Activated T-cell treated with anti-CD3 and anti-CD28 coated beads, Interleukin-2, amount 50 U/mL, for 72 hours (primary cell): ENCODE measurements at regions not wholly inside any gene's neighbourhood (a gene's known extent, or its start where the extent isn't known, plus 50 kb on each side); places are given as distances from the start of the nearest gene placed in this dataset.
A peak's percentile ranks its signal among the peaks of the same experiment; 100 is the strongest.

Experiments used
- ATAC-seq, 2 donors: fragments of 150-1000 bp; cut with Tn5 transposase; replicated peaks in 1 of 2; 2 replicates each; pipeline ENCODE4 v1.10.0; 2021; ENCODE audit warnings: moderate library complexity in 2 of 2, mild to moderate bottlenecking in 1 of 2
- DNase-seq, 2 donors: peaks; one replicate each; pipeline ENCODE4 v3.0.0; 2021 to 2022; ENCODE audit warnings: mixed read lengths in 1 of 2
- H3K27ac Mint-ChIP-seq: one replicate; pipeline ENCODE4 v1.8.0; 2022; ENCODE audit warnings: mild to moderate bottlenecking, moderate library complexity, mixed read lengths
- H3K27me3 Mint-ChIP-seq: one replicate; pipeline ENCODE4 v1.8.0; 2022; ENCODE audit warnings: low read depth, mixed read lengths
- H3K36me3 Mint-ChIP-seq, 2 donors: one replicate each; pipeline ENCODE4 v1.8.0; 2022; ENCODE audit warnings: mixed read lengths in 2 of 2, mild to moderate bottlenecking in 1 of 2; ENCODE audit not compliant: insufficient read depth in 2 of 2
- H3K4me1 Mint-ChIP-seq: one replicate; pipeline ENCODE4 v1.8.0; 2022; ENCODE audit warnings: low read depth, mixed read lengths
- H3K4me3 Mint-ChIP-seq, 2 donors: one replicate each; pipeline ENCODE4 v1.8.0; 2022; ENCODE audit warnings: mild to moderate bottlenecking in 2 of 2, mixed read lengths in 2 of 2, moderate library complexity in 2 of 2
- H3K9me3 Mint-ChIP-seq, 2 donors: one replicate each; pipeline ENCODE4 v1.8.0; 2022; ENCODE audit warnings: mixed read lengths in 2 of 2

DNA sequence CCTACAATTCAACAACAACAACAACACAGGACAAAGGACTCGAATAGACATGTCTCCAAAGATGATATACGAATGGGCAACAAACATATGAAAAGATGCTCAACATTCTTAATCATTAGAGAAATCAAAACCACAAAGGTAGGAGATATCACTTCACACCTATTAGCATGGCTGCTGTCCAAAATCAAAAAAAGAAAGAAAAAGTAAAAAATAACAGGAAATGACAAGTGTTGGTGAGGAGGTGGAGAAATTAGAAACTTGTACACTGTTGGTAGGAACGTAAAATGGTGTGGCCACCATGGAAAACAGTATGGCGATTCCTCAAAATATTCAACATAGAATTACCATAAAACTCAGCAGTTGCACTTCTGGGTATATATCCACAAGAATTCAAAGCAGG is 312.3 kb upstream of the STT3B start:
- Mint-ChIP-seq H3K4me3 (peak overlapping the region in 1 of 2 donors; percentile 52), H3K36me3 (peaks cover 3 to 4% of the 10 kb centered on the region in 2 donors)

DNA sequence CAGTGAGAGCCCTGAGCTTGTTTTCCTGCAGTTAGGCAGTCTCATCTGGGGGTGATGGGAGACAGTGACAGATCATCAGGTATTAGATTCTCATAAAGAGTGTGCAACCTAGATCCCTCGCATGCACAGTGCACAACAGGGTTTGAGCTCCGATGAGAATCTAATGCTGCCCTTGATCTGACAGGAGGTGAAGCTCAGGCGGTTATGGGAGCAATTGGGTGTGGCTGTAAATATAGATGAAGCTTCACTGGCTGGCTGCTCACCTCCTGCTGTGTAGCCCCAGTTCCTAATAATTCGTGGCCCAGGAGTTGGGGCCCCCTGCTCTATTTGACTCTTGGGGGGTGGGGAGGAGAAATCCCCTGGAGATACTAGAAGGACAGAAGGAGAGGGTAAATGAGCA is 309.4 kb upstream of the STT3B start:
- Mint-ChIP-seq H3K27ac (peak overlapping the region; percentile 33), H3K4me3 (no peak overlapping the region), H3K9me3 (peaks cover 0 to 1% of the 10 kb centered on the region in 2 donors), H3K4me1 (peaks cover 83% of the 10 kb centered on the region), H3K36me3 (peaks cover 2 to 3% of the 10 kb centered on the region in 2 donors), H3K27me3 (no peaks in the 10 kb centered on the region)
- ATAC-seq: no peak
- DNase-seq: no peak

More for the DNA sequence above, 312.3 kb upstream of the STT3B start:
- no peak for DNase-seq
- peaks cover 0 to 1% of the 10 kb centered on the region in 2 donors for H3K9me3 Mint-ChIP-seq
- peak overlapping the region; percentile 87 for H3K27ac Mint-ChIP-seq
- H3K27me3 Mint-ChIP-seq: no peaks in the 10 kb centered on the region
- no peak for ATAC-seq
- H3K4me1 Mint-ChIP-seq: peaks cover 76% of the 10 kb centered on the region

DNA sequence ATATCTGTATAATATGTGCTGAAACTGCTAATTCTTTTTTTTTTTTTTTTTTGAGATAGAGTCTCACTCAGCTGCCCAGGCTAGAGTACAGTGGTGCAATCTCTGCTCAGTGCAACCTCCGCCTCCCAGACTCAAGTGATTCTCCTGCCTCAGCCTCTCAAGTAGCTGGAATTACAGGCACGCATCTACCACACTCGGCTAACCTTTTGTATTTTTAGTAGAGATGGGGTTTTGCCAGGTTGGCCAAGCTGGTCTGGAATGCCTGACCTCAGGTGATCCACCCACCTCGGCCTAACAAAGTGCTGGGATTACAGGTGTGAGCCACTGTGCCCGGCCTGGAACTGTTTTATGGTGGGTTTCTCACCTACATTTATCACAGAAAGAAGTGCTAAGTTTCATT is 307.8 kb upstream of the STT3B start:
- H3K27ac Mint-ChIP-seq: no peak overlapping the region
- DNase-seq (no peak), ATAC-seq (no peak)
- H3K27me3 Mint-ChIP-seq: no peaks in the 10 kb centered on the region
- H3K4me1 Mint-ChIP-seq: peaks cover 81% of the 10 kb centered on the region
- H3K4me3 Mint-ChIP-seq: no peak overlapping the region
- H3K36me3 Mint-ChIP-seq: peaks cover 2 to 5% of the 10 kb centered on the region in 2 donors
- peaks cover 0 to 1% of the 10 kb centered on the region in 2 donors for H3K9me3 Mint-ChIP-seq

- peak overlapping the region; percentile 22 to 27 for H3K4me3 Mint-ChIP-seq
- ATAC-seq: no peak
Measured at GRCh38 chr3:31225923-31226322, 306.8 kb upstream of the STT3B start.

DNA sequence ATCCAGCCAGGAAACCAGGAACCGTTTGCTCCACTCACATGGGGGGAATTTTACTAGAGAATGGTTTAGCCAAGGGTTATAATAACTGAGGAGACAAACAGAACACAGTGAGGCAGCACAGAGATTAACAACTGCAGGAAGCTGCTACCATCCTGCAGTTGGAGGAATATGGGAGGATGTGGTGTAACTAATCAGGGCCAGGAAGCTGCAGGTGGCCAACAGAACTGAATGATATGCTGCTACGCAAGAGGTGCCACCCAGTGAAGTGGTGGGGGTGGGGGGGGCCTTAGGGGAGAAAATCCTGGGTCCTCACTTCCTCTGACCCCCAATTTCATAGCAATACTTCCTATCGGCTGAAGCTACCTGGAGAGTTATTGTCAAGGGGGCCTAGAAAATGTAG is 306.4 kb upstream of the STT3B start:
- H3K4me1 Mint-ChIP-seq: peaks cover 82% of the 10 kb centered on the region
- H3K4me3 Mint-ChIP-seq: peak overlapping the region; percentile 22 to 50
- no peaks in the 10 kb centered on the region for H3K9me3 Mint-ChIP-seq
- DNase-seq: no peak
- no peak for ATAC-seq
- peaks cover 0 to 3% of the 10 kb centered on the region in 2 donors for H3K36me3 Mint-ChIP-seq
- peak overlapping the region; percentile 36 for H3K27ac Mint-ChIP-seq
- no peaks in the 10 kb centered on the region for H3K27me3 Mint-ChIP-seq

More at GRCh38 chr3:31225923-31226322, 306.8 kb upstream of the STT3B start:
- H3K27ac Mint-ChIP-seq: peak overlapping the region; percentile 36
- peaks cover 81% of the 10 kb centered on the region for H3K4me1 Mint-ChIP-seq
- DNase-seq: no peak
- peaks cover 0 to 3% of the 10 kb centered on the region in 2 donors for H3K36me3 Mint-ChIP-seq
- no peaks in the 10 kb centered on the region for H3K9me3 Mint-ChIP-seq
- H3K27me3 Mint-ChIP-seq: no peaks in the 10 kb centered on the region

- H3K4me3 Mint-ChIP-seq: peak overlapping the region in 1 of 2 donors; percentile 50
- peak overlapping the region; percentile 55 for H3K27ac Mint-ChIP-seq
- peaks cover 0 to 3% of the 10 kb centered on the region in 2 donors for H3K36me3 Mint-ChIP-seq
- DNase-seq (no peak), ATAC-seq (peak; percentile 51 to 53)
- H3K4me1 Mint-ChIP-seq: peaks cover 82% of the 10 kb centered on the region
- no peaks in the 10 kb centered on the region for H3K27me3 Mint-ChIP-seq
- H3K9me3 Mint-ChIP-seq: no peaks in the 10 kb centered on the region
Measured at GRCh38 chr3:31227131-31227562, 305.6 kb upstream of the STT3B start.

GRCh38 chr3:31230425-31231223 is 302.1 kb upstream of the STT3B start:
- Mint-ChIP-seq H3K27me3 (peaks cover 3% of the 10 kb centered on the region), H3K27ac (peak overlapping the region; percentile 45)

DNA sequence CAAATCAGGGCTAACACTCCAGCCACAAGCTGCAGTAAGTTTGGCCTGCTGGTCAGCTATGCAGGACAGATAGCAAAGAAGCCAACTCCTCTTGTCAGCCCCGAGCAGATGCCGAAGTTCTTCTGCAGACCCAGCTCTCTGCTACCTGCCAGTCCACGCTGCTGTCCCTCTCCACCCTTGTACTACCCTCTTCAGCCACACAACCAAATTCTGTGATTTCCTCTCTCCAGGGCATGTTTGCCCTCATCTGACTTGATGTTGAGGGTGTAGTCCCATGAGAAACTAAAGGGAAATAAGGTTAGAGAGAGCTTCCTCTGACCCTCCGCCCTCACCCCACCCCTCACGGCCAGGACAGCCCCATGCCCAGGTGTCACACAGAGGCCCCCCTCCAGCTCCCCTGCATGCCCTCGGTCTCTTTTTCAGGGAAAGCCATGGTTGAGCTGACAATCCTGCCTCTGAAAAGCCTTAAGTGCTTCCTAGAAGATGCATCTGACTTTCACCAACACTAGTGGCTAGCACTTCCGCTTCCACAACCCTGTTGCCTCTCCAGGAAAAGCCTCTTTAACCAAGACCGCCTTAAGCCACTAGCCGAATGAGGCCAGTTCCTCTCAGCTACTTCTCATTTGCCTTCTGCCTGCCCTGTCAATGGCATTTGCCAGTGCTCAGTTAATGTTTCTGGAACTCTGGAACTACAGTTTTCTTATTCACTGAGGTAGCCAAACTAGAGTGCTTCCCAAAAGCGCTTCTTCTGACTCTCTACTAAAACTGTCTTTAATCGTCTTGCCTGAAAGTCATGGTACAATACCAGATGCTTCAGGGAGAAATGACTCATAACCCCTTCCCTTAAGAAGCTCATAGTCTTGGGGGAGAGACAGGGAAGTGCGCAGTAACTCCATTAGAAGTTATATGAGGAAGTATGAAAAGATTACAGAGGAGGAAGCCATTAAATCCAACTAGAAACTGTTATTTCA is 300.4 kb upstream of the STT3B start:
- peaks cover 6% of the 10 kb centered on the region for H3K27me3 Mint-ChIP-seq
- H3K4me1 Mint-ChIP-seq: peaks cover 64% of the 10 kb centered on the region
- peak overlapping the region in 1 of 2 donors; percentile 42 for H3K4me3 Mint-ChIP-seq
- ATAC-seq: no peak
- no peak for DNase-seq
- H3K27ac Mint-ChIP-seq: no peak overlapping the region
- H3K9me3 Mint-ChIP-seq: no peaks in the 10 kb centered on the region
- H3K36me3 Mint-ChIP-seq: peaks cover 0 to 3% of the 10 kb centered on the region in 2 donors

More at GRCh38 chr3:31230425-31231223, 302.1 kb upstream of the STT3B start:
- H3K4me1 Mint-ChIP-seq: peaks cover 81% of the 10 kb centered on the region
- peaks cover 0 to 3% of the 10 kb centered on the region in 2 donors for H3K36me3 Mint-ChIP-seq
- no peak for DNase-seq
- no peaks in the 10 kb centered on the region for H3K9me3 Mint-ChIP-seq
- peak; percentile 38 to 52 for ATAC-seq
- H3K4me3 Mint-ChIP-seq: peak overlapping the region; percentile 27 to 69

- peaks cover 48% of the 10 kb centered on the region for H3K4me1 Mint-ChIP-seq
Measured at GRCh38 chr3:31234145-31234544, 298.6 kb upstream of the STT3B start.

GRCh38 chr3:31235062-31235700 is 297.5 kb upstream of the STT3B start:
- Mint-ChIP-seq H3K9me3 (no peaks in the 10 kb centered on the region), H3K27ac (no peak overlapping the region), H3K4me3 (no peak overlapping the region), H3K4me1 (peaks cover 38% of the 10 kb centered on the region), H3K27me3 (peaks cover 6% of the 10 kb centered on the region), H3K36me3 (no peaks in the 10 kb centered on the region)
- DNase-seq: no peak
- ATAC-seq: no peak

More at GRCh38 chr3:31234145-31234544, 298.6 kb upstream of the STT3B start:
- Mint-ChIP-seq H3K9me3 (no peaks in the 10 kb centered on the region), H3K27me3 (peaks cover 6% of the 10 kb centered on the region), H3K4me3 (no peak overlapping the region), H3K36me3 (no peaks in the 10 kb centered on the region), H3K27ac (no peak overlapping the region)
- no peak for DNase-seq
- peak in 1 of 2 donors; percentile 8 for ATAC-seq

DNA sequence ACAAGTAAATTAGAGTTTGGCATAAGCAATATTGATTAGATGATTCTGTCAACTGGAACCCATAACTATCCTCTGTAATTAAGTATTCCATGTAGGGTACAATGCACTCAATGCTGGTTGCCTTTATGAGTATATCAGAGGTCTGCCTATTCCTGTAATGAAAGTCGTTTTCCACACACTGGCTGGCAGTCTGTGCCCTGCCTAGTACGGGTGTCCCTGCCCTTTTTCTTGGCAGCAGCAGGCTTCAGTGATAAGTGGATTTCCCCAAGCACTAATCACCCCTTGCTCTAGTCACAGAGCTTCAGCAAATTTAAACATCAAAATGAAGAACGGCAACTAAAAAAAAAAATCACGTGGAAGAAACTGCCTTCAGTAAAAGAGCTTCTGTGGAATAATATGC is 294.8 kb upstream of the STT3B start:
- no peak overlapping the region for H3K4me3 Mint-ChIP-seq
- H3K36me3 Mint-ChIP-seq: no peaks in the 10 kb centered on the region

GRCh38 chr3:31240013-31240412 is 292.7 kb upstream of the STT3B start:
- Mint-ChIP-seq H3K36me3 (no peaks in the 10 kb centered on the region), H3K9me3 (no peaks in the 10 kb centered on the region), H3K27ac (no peak overlapping the region), H3K4me1 (peaks cover 18% of the 10 kb centered on the region), H3K4me3 (no peak overlapping the region), H3K27me3 (peaks cover 6% of the 10 kb centered on the region)
- DNase-seq: no peak
- no peak for ATAC-seq

More for the DNA sequence above, 294.8 kb upstream of the STT3B start:
- Mint-ChIP-seq H3K9me3 (no peaks in the 10 kb centered on the region), H3K27me3 (peaks cover 6% of the 10 kb centered on the region), H3K27ac (no peak overlapping the region), H3K4me1 (peaks cover 32% of the 10 kb centered on the region)
- ATAC-seq (no peak), DNase-seq (no peak)
